A549 (cell line): ENCODE measurements at regions not wholly inside any gene's neighbourhood (a gene's known extent, or its start where the extent isn't known, plus 50 kb on each side); places are given as distances from the start of the nearest gene placed in this dataset.

Experiments
- ATAC-seq, 2 experiments: fragments of 200-7000 bp in 1 of 2; fragments of >200 bp in 1 of 2; cut with Nextera tagmentation in 1 of 2; cut with Tn5 transposase in 1 of 2; 3 replicates each; pipeline versions ENCODE4 v1.8.0 to v1.9.1; 2018 to 2020; ENCODE audit warnings: mild to moderate bottlenecking in 1 of 2, moderate library complexity in 1 of 2
- CTCF ChIA-PET: fragments of 300-600 bp; sonication (Branson Sonifier 250); formaldehyde crosslinking; extraction: SDS; loops from one replicate; lab custom pipeline; 2021; ENCODE audit warnings: antibody characterized with exemption, inconsistent platforms; lab: Yijun Ruan, JAX
- POLR2A ChIA-PET: fragments of 350-600 bp; formaldehyde crosslinking; extraction: SDS; loops from one replicate; lab custom pipeline; 2021; ENCODE audit warnings: antibody characterized with exemption, inconsistent platforms; lab: Yijun Ruan, JAX
- DNase-seq, 2 experiments: peaks; one replicate each; pipeline versions ENCODE4 v3.0.0 to v3.0.0-alpha.2; 2011 to 2016; ENCODE audit warnings: low read depth in 1 of 2, low spot score in 1 of 2
- FAIRE-seq: peaks from 2 replicates; lab custom pipeline; 2011; peaks lifted over from hg19 to GRCh38; lab: Jason Lieb, UNC
- H3K27ac ChIP-seq, 2 experiments: fragments of >200 bp; sonication (Bioruptor Twin); formaldehyde crosslinking; 3 replicates each; pipeline ENCODE4 v1.5.1; 2016 to 2017
- H3K4me1 ChIP-seq: fragments of >200 bp; sonication (Bioruptor Twin); formaldehyde crosslinking; 3 replicates; pipeline ENCODE4 v1.6.1; 2016
- H3K4me2 ChIP-seq: fragments of >200 bp; sonication (Bioruptor Twin); formaldehyde crosslinking; 3 replicates; pipeline ENCODE4 v1.6.1; 2016
- H3K4me3 ChIP-seq: fragments of >200 bp; sonication (Bioruptor Twin); formaldehyde crosslinking; 3 replicates; pipeline ENCODE4 v1.5.1; 2016
- H3K9me3 ChIP-seq: fragments of >200 bp; sonication (Bioruptor Twin); formaldehyde crosslinking; 3 replicates; pipeline ENCODE4 v1.6.1; 2016
- BCL3 ChIP-seq: fragments of >200 bp; sonication (Bioruptor Twin); formaldehyde crosslinking; IDR thresholded peaks from 3 replicates; pipeline ENCODE4 v1.6.1; 2016
- CHD2 ChIP-seq: fragments of 150-350 bp; IDR thresholded peaks from 2 replicates; pipeline ENCODE4 v1.6.1; 2014; ENCODE audit warnings: low read length; ENCODE audit not compliant: partially characterized antibody
- CHD4 ChIP-seq: fragments of 200-600 bp; sonication (generic); IDR thresholded peaks from 2 replicates; pipeline ENCODE4 v1.6.1; 2016; ENCODE audit warnings: antibody characterized with exemption, mild to moderate bottlenecking, borderline replicate concordance
- E2F6 ChIP-seq: IDR thresholded peaks from 2 replicates; pipeline ENCODE4 v1.6.1; 2012; ENCODE audit warnings: low read depth, borderline replicate concordance
- EHF ChIP-seq: fragments of 250-450 bp; sonication (Bioruptor Pico); IDR thresholded peaks from 2 replicates; pipeline ENCODE4 v1.5.0; 2020; ENCODE audit warnings: mild to moderate bottlenecking
- ESRRA ChIP-seq: fragments of 150-350 bp; IDR thresholded peaks from 2 replicates; pipeline ENCODE4 v1.6.1; 2014; ENCODE audit warnings: mild to moderate bottlenecking, low read length, borderline replicate concordance
- FOSB ChIP-seq: fragments of 250-450 bp; sonication (Bioruptor Pico); IDR thresholded peaks from 2 replicates; pipeline ENCODE4 v1.5.0; 2020; ENCODE audit warnings: mild to moderate bottlenecking, moderate library complexity
- FOSL2 ChIP-seq, 2 experiments: fragments of 450-650 bp in 1 of 2; fragments of >200 bp in 1 of 2; sonication (Bioruptor Twin) in 1 of 2; formaldehyde crosslinking; IDR thresholded peaks; 2 replicates each; pipeline versions ENCODE4 v1.5.0 to v1.6.1; 2016 to 2020; ENCODE audit warnings: mild to moderate bottlenecking in 1 of 2, moderate library complexity in 1 of 2
- HDAC2 ChIP-seq: fragments of 200-600 bp; sonication (generic); IDR thresholded peaks from 2 replicates; pipeline ENCODE4 v1.6.1; 2016
- HES2 ChIP-seq: fragments of >200 bp; sonication (Bioruptor Twin); formaldehyde crosslinking; IDR thresholded peaks from 2 replicates; pipeline ENCODE4 v1.6.1; 2016
- JUN ChIP-seq, 2 experiments: fragments of >200 bp; sonication (Bioruptor Twin); formaldehyde crosslinking; IDR thresholded peaks; 2 replicates in 1 of 2; 3 replicates in 1 of 2; pipeline ENCODE4 v1.6.1; 2016 to 2017
- KDM1A ChIP-seq: fragments of 200-600 bp; sonication (generic); IDR thresholded peaks from 2 replicates; pipeline ENCODE4 v1.6.1; 2016; ENCODE audit warnings: low read depth, mild to moderate bottlenecking
- MAFK ChIP-seq: fragments of 450-650 bp; IDR thresholded peaks from 2 replicates; pipeline ENCODE4 v1.6.1; 2014; ENCODE audit not compliant: partially characterized antibody
- MAZ ChIP-seq: fragments of 150-350 bp; IDR thresholded peaks from 2 replicates; pipeline ENCODE4 v1.6.1; 2014; ENCODE audit warnings: antibody characterized with exemption, low read depth, low read length, borderline replicate concordance
- NFE2L2 ChIP-seq: fragments of 150-350 bp; conservative IDR thresholded peaks from 2 replicates; pipeline ENCODE4 v1.6.1; 2014; ENCODE audit warnings: low read length
- NR3C1 ChIP-seq: fragments of >200 bp; sonication (Bioruptor Twin); formaldehyde crosslinking; IDR thresholded peaks from 3 replicates; pipeline ENCODE4 v1.6.1; 2017
- PBX3 ChIP-seq: IDR thresholded peaks from 2 replicates; pipeline ENCODE4 v1.6.1; 2012
- POLR2AphosphoS2 ChIP-seq: conservative IDR thresholded peaks from 2 replicates; pipeline ENCODE4 v1.6.1; 2012; ENCODE audit warnings: low read length, improper control_type of control experiment, inconsistent platforms
- REST ChIP-seq: fragments of 200-600 bp; sonication (generic); IDR thresholded peaks from 2 replicates; pipeline ENCODE4 v1.6.1; 2016; ENCODE audit warnings: antibody characterized with exemption, mild to moderate bottlenecking, moderate library complexity
- RFX5 ChIP-seq: fragments of 450-650 bp; IDR thresholded peaks from 2 replicates; pipeline ENCODE4 v1.7.1; 2014; ENCODE audit warnings: antibody characterized with exemption, mild to moderate bottlenecking, moderate library complexity
- SMC3 ChIP-seq: fragments of >200 bp; sonication (Bioruptor Twin); formaldehyde crosslinking; IDR thresholded peaks from 3 replicates; pipeline ENCODE4 v1.6.1; 2018; ENCODE audit warnings: inconsistent platforms
- SREBF2 ChIP-seq: fragments of 450-650 bp; IDR thresholded peaks from 2 replicates; pipeline ENCODE4 v1.6.1; 2014; ENCODE audit warnings: mild to moderate bottlenecking, moderate library complexity
- TP53 ChIP-seq: fragments of 250-450 bp; sonication (Bioruptor Pico); IDR thresholded peaks from 2 replicates; pipeline ENCODE4 v1.5.0; 2021; ENCODE audit warnings: mild to moderate bottlenecking, moderate library complexity
- ZNF302 ChIP-seq: fragments of 250-450 bp; sonication (Bioruptor Pico); IDR thresholded peaks from 2 replicates; pipeline ENCODE4 v1.9.0; 2021; ENCODE audit warnings: inconsistent platforms, mild to moderate bottlenecking, moderate library complexity
- ZSCAN20 ChIP-seq: fragments of 250-450 bp; sonication (Bioruptor Pico); IDR thresholded peaks from 2 replicates; pipeline ENCODE4 v1.8.0; 2022; ENCODE audit warnings: mild to moderate bottlenecking, moderate library complexity
- WGBS: methylation state at CpG from one replicate; pipeline ENCODE4 v1.1.6; 2017; ENCODE audit errors: missing lambda C conversion rate; 5-methylcytosine and 5-hydroxymethylcytosine counted together

GRCh38 chr4:38582889-38583470, 81.0 kb upstream of the KLF3 start:
- DNase-seq (no peak), FAIRE-seq (no peak), ATAC-seq (no peak)
- TF ChIP-seq HES2: no peak
- TF ChIP-seq NR3C1: no peak
- TF ChIP-seq EHF (CRISPR knock-in tag): no peak
- TF ChIP-seq ESRRA: no peak
- no peak for TF ChIP-seq REST
- TF ChIP-seq FOSL2 (IDR thresholded peaks at IDR 0.05): no peak
- no peak for TF ChIP-seq FOSL2 (CRISPR knock-in tag; IDR thresholded peaks at IDR 0.05)
- no peak for TF ChIP-seq PBX3
- ChIA-PET CTCF (interaction anchor here (0.8 kb wide), 1 partner anchor 15 kb away, joined by 3 read pairs; no protein-coding TSS in a partner anchor), POLR2A (no interaction called here)
- Histone ChIP-seq H3K4me3 (no peak overlapping the region), H3K9me3 (no peaks in the 10 kb centered on the region), H3K4me2 (no peak overlapping the region), H3K4me1 (0 out of 3 replicates have a peak, but pooled peaks cover 5% of the 10 kb centered on the region), H3K27ac (no peak overlapping the region)
- WGBS: 66% methylated on average over 3 of the region's 3 CpGs

GRCh38 chr4:38585871-38586270, 78.1 kb upstream of the KLF3 start:
- POLR2A ChIA-PET: no interaction called here
- no peak for DNase-seq
- H3K27ac ChIP-seq: no peak overlapping the region
- no peak overlapping the region for H3K4me2 ChIP-seq
- H3K4me3 ChIP-seq: no peak overlapping the region
- no peak for FAIRE-seq
- H3K4me1 ChIP-seq: 0 out of 3 replicates have a peak, but pooled peaks cover 5% of the 10 kb centered on the region
- no peaks in the 10 kb centered on the region for H3K9me3 ChIP-seq
- no peak for ATAC-seq
- 89% methylated on average over 1 of the region's 1 CpG for WGBS
- CTCF ChIA-PET: no interaction called here
- TF ChIP-seq CHD2 (no peak), SREBF2 (no peak), BCL3 (no peak), MAZ (no peak), KDM1A (no peak), CHD4 (no peak), JUN (IDR thresholded peaks at IDR 0.05) (no peak), FOSB (CRISPR knock-in tag) (no peak), MAFK (no peak), RFX5 (no peak), NFE2L2 (no peak), SMC3 (no peak), POLR2AphosphoS2 (no peak), ZNF302 (CRISPR knock-in tag) (no peak), E2F6 (no peak), ESRRA (no peak), ZSCAN20 (CRISPR knock-in tag) (no peak), TP53 (CRISPR knock-in tag) (no peak), PBX3 (no peak), HDAC2 (no peak)
